Uterus (tissue), 3 donors: ENCODE measurements at regions not wholly inside any gene's neighbourhood (a gene's known extent, or its start where the extent isn't known, plus 50 kb on each side); places are given as distances from the start of the nearest gene placed in this dataset.

Experiments used
- DNase-seq, 2 donors: peaks; one replicate each; pipeline ENCODE4 v3.0.0-alpha.2; 2019 to 2020
- H3K27ac ChIP-seq, 2 donors: fragments of 200-600 bp; sonication (generic); 1 replicate in 1 of 2; 2 replicates in 1 of 2; pipeline ENCODE4 v1.5.1; 2016 to 2018
- H3K27me3 ChIP-seq, 2 donors: fragments of 200-600 bp; sonication (generic); one replicate each; pipeline ENCODE4 v1.5.1; 2018 to 2019; ENCODE audit warnings: control low read depth in 1 of 2
- H3K36me3 ChIP-seq, 2 donors: fragments of 200-600 bp; sonication (generic); one replicate each; pipeline ENCODE4 v1.5.1; 2019; ENCODE audit warnings: control low read depth in 1 of 2
- H3K4me1 ChIP-seq, 2 donors: fragments of 200-600 bp; sonication (generic); one replicate each; pipeline ENCODE4 v1.5.1; 2018 to 2019; ENCODE audit warnings: control low read depth in 1 of 2
- H3K4me3 ChIP-seq, 2 donors: fragments of 200-600 bp; sonication (generic); 1 replicate in 1 of 2; 2 replicates in 1 of 2; pipeline ENCODE4 v1.5.1; 2018 to 2019; ENCODE audit warnings: mild to moderate bottlenecking in 1 of 2
- H3K9me3 ChIP-seq, 2 donors: fragments of 200-600 bp; sonication (generic); one replicate each; pipeline ENCODE4 v1.5.1; 2019; ENCODE audit warnings: control low read depth in 1 of 2
- CTCF ChIP-seq, 4 experiments: fragments of 200-600 bp in 2 of 4; fragments of 450-650 bp in 2 of 4; sonication (generic) in 2 of 4; IDR thresholded peaks; one replicate each; pipeline ENCODE4 v1.5.1; 2016 to 2019; ENCODE audit warnings: antibody characterized with exemption in 4 of 4, mild to moderate bottlenecking in 2 of 4, moderate library complexity in 1 of 4
- POLR2A ChIP-seq, 2 donors: fragments of 450-650 bp; IDR thresholded peaks; one replicate each; pipeline ENCODE4 v1.6.1; 2016; ENCODE audit warnings: antibody characterized with exemption in 2 of 2, mild to moderate bottlenecking in 1 of 2, moderate library complexity in 1 of 2
- intact Hi-C: fragments of 100-400 bp; cut with DNase I; formaldehyde crosslinking; loops from one replicate; pipeline ENCODE4 v1.15.1; 2023; ENCODE audit warnings: low total_unique reads
- donor health status: DM: yes; HTN: yes; CAD: no.

DNA sequence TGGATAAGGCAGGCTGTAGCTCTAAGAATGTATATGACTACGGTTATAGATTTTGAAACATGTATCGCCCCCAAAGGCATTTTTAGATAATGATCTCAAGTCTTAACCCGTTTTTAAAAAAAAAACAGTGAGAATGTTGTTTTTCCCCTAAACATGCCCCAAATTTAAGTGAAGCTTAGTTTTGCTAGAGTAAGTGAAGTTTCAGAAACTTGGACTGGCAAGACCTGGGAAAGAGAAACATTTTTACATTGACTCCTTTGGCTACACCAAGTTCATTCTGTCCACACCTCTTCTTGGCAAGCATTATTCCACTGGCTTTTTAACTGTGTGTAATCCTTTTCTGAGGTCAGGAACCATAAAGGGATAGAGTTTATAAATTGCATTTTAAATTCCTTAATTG is 216.7 kb upstream of the CELF2 start:
- H3K4me3 ChIP-seq: no peak overlapping the region
- TF ChIP-seq POLR2A (IDR thresholded peaks at IDR 0.05) (no peak), CTCF (IDR thresholded peaks at IDR 0.05) (no peak)
- intact Hi-C loops: no loop called here
- DNase-seq: no peak
- no peak overlapping the region for H3K27ac ChIP-seq
- no peaks in the 10 kb centered on the region for H3K4me1 ChIP-seq
- no peaks in the 10 kb centered on the region for H3K36me3 ChIP-seq
- no peaks in the 10 kb centered on the region for H3K27me3 ChIP-seq
- no peaks in the 10 kb centered on the region for H3K9me3 ChIP-seq

- H3K27me3 ChIP-seq: no peaks in the 10 kb centered on the region
- no peak for TF ChIP-seq CTCF (IDR thresholded peaks at IDR 0.05)
- TF ChIP-seq POLR2A (IDR thresholded peaks at IDR 0.05): no peak
- no peaks in the 10 kb centered on the region for H3K4me1 ChIP-seq
- no peaks in the 10 kb centered on the region for H3K9me3 ChIP-seq
- H3K27ac ChIP-seq: peak overlapping the region; percentile 44 to 57
- DNase-seq: peak; percentile 53 to 60
- H3K36me3 ChIP-seq: no peaks in the 10 kb centered on the region
- no peak overlapping the region for H3K4me3 ChIP-seq
- intact Hi-C loops: no loop called here
Measured at GRCh38 chr10:10803278-10803677, 214.4 kb upstream of the CELF2 start.

GRCh38 chr10:10804061-10804460 is 213.6 kb upstream of the CELF2 start:
- H3K4me1 ChIP-seq: no peaks in the 10 kb centered on the region
- peak overlapping the region; percentile 44 to 57 for H3K27ac ChIP-seq
- no peak for DNase-seq
- no peaks in the 10 kb centered on the region for H3K27me3 ChIP-seq
- intact Hi-C loops: no loop called here
- H3K36me3 ChIP-seq: no peaks in the 10 kb centered on the region
- no peak overlapping the region for H3K4me3 ChIP-seq
- TF ChIP-seq CTCF (IDR thresholded peaks at IDR 0.05) (no peak), POLR2A (IDR thresholded peaks at IDR 0.05) (no peak)
- no peaks in the 10 kb centered on the region for H3K9me3 ChIP-seq

- H3K9me3 ChIP-seq: no peaks in the 10 kb centered on the region
- intact Hi-C loops: no loop called here
- peak overlapping the region; percentile 35 to 44 for H3K27ac ChIP-seq
- no peak overlapping the region for H3K4me3 ChIP-seq
- H3K4me1 ChIP-seq: no peaks in the 10 kb centered on the region
- DNase-seq: no peak
- H3K36me3 ChIP-seq: no peaks in the 10 kb centered on the region
- no peaks in the 10 kb centered on the region for H3K27me3 ChIP-seq
- TF ChIP-seq POLR2A (IDR thresholded peaks at IDR 0.05): no peak
- no peak for TF ChIP-seq CTCF (IDR thresholded peaks at IDR 0.05)
Measured at GRCh38 chr10:10804998-10805740, 212.5 kb upstream of the CELF2 start.

DNA sequence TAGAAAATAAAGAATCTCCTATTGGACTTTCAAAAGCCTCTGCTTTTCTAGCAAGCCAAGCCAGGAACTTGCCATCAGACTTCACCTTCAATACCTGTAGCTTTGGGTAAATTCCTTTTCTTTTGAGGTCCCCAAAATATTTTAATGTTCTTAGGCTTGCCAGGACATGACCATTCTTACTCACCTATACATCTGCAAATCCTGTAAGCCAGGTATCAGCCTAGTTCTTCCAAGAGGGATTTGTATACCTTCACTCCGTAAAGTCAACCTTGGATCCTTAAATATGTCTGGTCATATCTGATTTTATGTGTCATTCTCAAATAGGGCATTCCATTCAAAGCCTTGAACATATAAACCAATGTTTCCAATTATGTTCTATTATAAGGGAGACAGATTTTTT is 210.6 kb upstream of the CELF2 start:
- Histone ChIP-seq H3K36me3 (no peaks in the 10 kb centered on the region), H3K4me1 (no peaks in the 10 kb centered on the region), H3K27ac (no peak overlapping the region), H3K27me3 (no peaks in the 10 kb centered on the region), H3K4me3 (no peak overlapping the region), H3K9me3 (no peaks in the 10 kb centered on the region)
- DNase-seq: no peak
- intact Hi-C loops: no loop called here
- TF ChIP-seq POLR2A (IDR thresholded peaks at IDR 0.05) (no peak), CTCF (IDR thresholded peaks at IDR 0.05) (no peak)
